Activated CD4-positive, CD25-positive, alpha-beta regulatory T cell (primary cell): ENCODE measurements at regions not wholly inside any gene's neighbourhood (a gene's known extent, or its start where the extent isn't known, plus 50 kb on each side); places are given as distances from the start of the nearest gene placed in this dataset.
"Not testable (repeated sequence)": the region's sequence is repeated elsewhere in the genome, so short reads cannot be mapped to it uniquely, and the experiment has no call there.

Experiments
- DNase-seq, 4 experiments: peaks; one replicate each; lab custom pipeline; 2025; lab: John Stamatoyannopoulos, UW

- no peak for DNase-seq
These were observed 1819.8 kb upstream of the C9orf72 start for GRCh38 chr9:29393064-29393463.

GRCh38 chr9:29394855-29395254 lies 1821.6 kb upstream of the C9orf72 start:
- no peak for DNase-seq

- no peak for DNase-seq
These were observed 1823.9 kb upstream of the C9orf72 start for GRCh38 chr9:29397148-29397547.

GRCh38 chr9:29416204-29416603 lies 1842.9 kb upstream of the C9orf72 start:
- no peak for DNase-seq

- no peak for DNase-seq
These were observed 1849.2 kb upstream of the C9orf72 start for GRCh38 chr9:29422438-29422837.

- DNase-seq = no peak
These were observed 1858.9 kb upstream of the C9orf72 start for GRCh38 chr9:29432191-29432590.

- DNase-seq = not testable (repeated sequence)
These were observed 1859.4 kb upstream of the C9orf72 start for GRCh38 chr9:29432656-29433055.

- DNase-seq = no peak
These were observed 1862.1 kb upstream of the C9orf72 start for GRCh38 chr9:29435368-29435767.

- DNase-seq = no peak
These were observed 1864.2 kb upstream of the C9orf72 start for GRCh38 chr9:29437526-29437925.

- DNase-seq = no peak
These were observed 1866.7 kb upstream of the C9orf72 start for GRCh38 chr9:29439961-29440360.

GRCh38 chr9:29440449-29440848 lies 1867.2 kb upstream of the C9orf72 start:
- no peak for DNase-seq

- no peak for DNase-seq
These were observed 1872.5 kb upstream of the C9orf72 start for GRCh38 chr9:29445751-29446150.

- DNase-seq = no peak
These were observed 1876.0 kb upstream of the C9orf72 start for GRCh38 chr9:29449306-29449705.

GRCh38 chr9:29450343-29450875 lies 1877.1 kb upstream of the C9orf72 start:
- DNase-seq = not testable (repeated sequence)

- no peak for DNase-seq
These were observed 1883.7 kb upstream of the C9orf72 start for GRCh38 chr9:29456940-29457339.

- no peak for DNase-seq
These were observed 1902.2 kb upstream of the C9orf72 start for GRCh38 chr9:29475471-29475870.

GRCh38 chr9:29511680-29512079 lies 1938.4 kb upstream of the C9orf72 start:
- no peak for DNase-seq

- no peak for DNase-seq
These were observed 1941.1 kb upstream of the C9orf72 start for GRCh38 chr9:29514336-29514735.

- no peak for DNase-seq
These were observed 1941.6 kb upstream of the C9orf72 start for GRCh38 chr9:29514862-29515261.

- DNase-seq = no peak
These were observed 1975.2 kb upstream of the C9orf72 start for GRCh38 chr9:29548436-29548835.

GRCh38 chr9:29555502-29555901 lies 1982.2 kb upstream of the C9orf72 start:
- no peak for DNase-seq

GRCh38 chr9:29556317-29556716 lies 1983.0 kb upstream of the C9orf72 start:
- no peak for DNase-seq

- no peak for DNase-seq
These were observed 1983.5 kb upstream of the C9orf72 start for GRCh38 chr9:29556746-29557145.

GRCh38 chr9:29564564-29564963 lies 1991.3 kb upstream of the C9orf72 start:
- no peak for DNase-seq

- no peak for DNase-seq
These were observed 2001.9 kb upstream of the C9orf72 start for GRCh38 chr9:29575219-29575618.
